GM12878 (cell line): ENCODE measurements at regions not wholly inside any gene's neighbourhood (a gene's known extent, or its start where the extent isn't known, plus 50 kb on each side); places are given as distances from the start of the nearest gene placed in this dataset.

Experiments used
- ATAC-seq: fragments of 200-7000 bp; cut with Tn5 transposase; 3 replicates; pipeline ENCODE4 v1.9.1; 2020; ENCODE audit warnings: mild to moderate bottlenecking, moderate library complexity
- BruUV-seq: library from RNA; stranded (reverse); fragments of 400-500 nt; replicated peaks from 2 replicates; lab custom pipeline; 2021; lab: Mats Ljungman, UMichigan
- CTCF ChIA-PET: fragments of 300-600 bp; sonication (Branson Sonifier 250); formaldehyde crosslinking; extraction: SDS; loops from one replicate; lab custom pipeline; 2021; ENCODE audit warnings: inconsistent platforms; lab: Yijun Ruan, JAX
- POLR2A ChIA-PET: fragments of 350-600 bp; formaldehyde crosslinking; extraction: SDS; loops from one replicate; lab custom pipeline; 2021; ENCODE audit warnings: inconsistent platforms; lab: Charles Lee
- RAD21 ChIA-PET: fragments of 300-600 bp; sonication (Branson Sonifier 250); formaldehyde crosslinking; loops from one replicate; lab custom pipeline; 2023; ENCODE audit warnings: antibody characterized with exemption; ENCODE audit not compliant: unreplicated experiment; lab: Charles Lee
- SMC1A ChIA-PET: fragments of 300-600 bp; sonication (Branson Sonifier 250); formaldehyde crosslinking; loops from one replicate; lab custom pipeline; 2023; ENCODE audit not compliant: unreplicated experiment, uncharacterized antibody; lab: Charles Lee
- DNase-seq: peaks from one replicate; pipeline ENCODE4 v3.0.0-alpha.2; 2011; ENCODE audit warnings: low read depth, low spot score
- FAIRE-seq: peaks from 3 replicates; lab custom pipeline; 2011; peaks lifted over from hg19 to GRCh38; lab: Jason Lieb, UNC
- H2AFZ ChIP-seq: 2 replicates; pipeline ENCODE4 v1.6.0; 2011; ENCODE audit warnings: low read depth, low read length, control low read depth; ENCODE audit not compliant: control insufficient read depth
- H3K27ac ChIP-seq: 2 replicates; pipeline ENCODE4 v1.5.1; 2011; ENCODE audit warnings: control low read depth; ENCODE audit not compliant: control insufficient read depth, insufficient read depth
- H3K27me3 ChIP-seq, 2 experiments: replicated peaks in 1 of 2; 2 replicates each; pipeline versions ENCODE4 v1.6.0 to v1.6.1; 2011; ENCODE audit warnings: low read length in 1 of 2; ENCODE audit not compliant: control insufficient read depth in 2 of 2, insufficient read depth in 2 of 2
- H3K36me3 ChIP-seq, 2 experiments: 2 replicates each; pipeline ENCODE4 v1.5.1; 2011; ENCODE audit warnings: low read length in 1 of 2; ENCODE audit not compliant: control insufficient read depth in 2 of 2, insufficient read depth in 2 of 2
- H3K4me1 ChIP-seq: 2 replicates; pipeline ENCODE4 v1.6.1; 2011; ENCODE audit warnings: mild to moderate bottlenecking, low read length, moderate library complexity, mixed read lengths; ENCODE audit not compliant: control insufficient read depth, insufficient read depth
- H3K4me2 ChIP-seq: 2 replicates; pipeline ENCODE4 v1.6.0; 2011; ENCODE audit warnings: control low read depth; ENCODE audit not compliant: control insufficient read depth, insufficient read depth
- H3K4me3 ChIP-seq: fragments of 200-600 bp; sonication (generic); 2 replicates; pipeline ENCODE4 v1.5.1; 2016
- H3K79me2 ChIP-seq: 2 replicates; pipeline ENCODE4 v1.6.0; 2011; ENCODE audit warnings: low read length; ENCODE audit not compliant: control insufficient read depth, insufficient read depth
- H3K9ac ChIP-seq: 2 replicates; pipeline ENCODE4 v1.8.0; 2011; ENCODE audit warnings: low read length, control low read depth, mixed read lengths; ENCODE audit not compliant: control insufficient read depth, insufficient read depth
- H3K9me3 ChIP-seq: replicated peaks from 3 replicates; pipeline ENCODE4 v1.5.1; 2011; ENCODE audit warnings: mild to moderate bottlenecking, low read length; ENCODE audit not compliant: control insufficient read depth, insufficient read depth
- H4K20me1 ChIP-seq: 2 replicates; pipeline ENCODE4 v1.6.0; 2011; ENCODE audit not compliant: control insufficient read depth, insufficient read depth
- POLR2A ChIP-seq: IDR thresholded peaks from 2 replicates; pipeline ENCODE4 v1.6.1; 2011; ENCODE audit warnings: low read depth, mild to moderate bottlenecking, low read length
- WGBS: methylation state at CpG from one replicate; pipeline ENCODE4 v1.1.6; 2016; ENCODE audit warnings: low lambda C conversion rate; ENCODE audit not compliant: insufficient replicate concordance, insufficient coverage; ENCODE audit errors: missing lambda C conversion rate; 5-methylcytosine and 5-hydroxymethylcytosine counted together
- in situ Hi-C: fragments of 300-500 bp; cut with MboI; formaldehyde crosslinking; loops from 9 replicates; pipeline ENCODE4 v1.14.3; 2018; ENCODE audit warnings: mixed read lengths
- intact Hi-C: fragments of 100-400 bp; cut with micrococcal nuclease; formaldehyde crosslinking; loops from one replicate; pipeline ENCODE4 v1.14.2; 2022; ENCODE audit not compliant: unreplicated experiment
- TF ChIP-seq, protein P1 (sequence below): fragments of 450-650 bp; IDR thresholded peaks from 2 replicates; pipeline ENCODE4 v1.6.1; 2016; ENCODE audit warnings: mild to moderate bottlenecking, moderate library complexity, borderline replicate concordance
- TF ChIP-seq, protein P2 (sequence below): fragments of 450-650 bp; IDR thresholded peaks from 2 replicates; pipeline ENCODE4 v1.6.1; 2017; ENCODE audit warnings: mild to moderate bottlenecking, moderate library complexity
- TF ChIP-seq, protein P3 (sequence below): IDR thresholded peaks from 2 replicates; pipeline ENCODE4 v1.6.1; 2011; ENCODE audit warnings: low read depth, low read length, improper control_type of control experiment, borderline replicate concordance

DNA sequence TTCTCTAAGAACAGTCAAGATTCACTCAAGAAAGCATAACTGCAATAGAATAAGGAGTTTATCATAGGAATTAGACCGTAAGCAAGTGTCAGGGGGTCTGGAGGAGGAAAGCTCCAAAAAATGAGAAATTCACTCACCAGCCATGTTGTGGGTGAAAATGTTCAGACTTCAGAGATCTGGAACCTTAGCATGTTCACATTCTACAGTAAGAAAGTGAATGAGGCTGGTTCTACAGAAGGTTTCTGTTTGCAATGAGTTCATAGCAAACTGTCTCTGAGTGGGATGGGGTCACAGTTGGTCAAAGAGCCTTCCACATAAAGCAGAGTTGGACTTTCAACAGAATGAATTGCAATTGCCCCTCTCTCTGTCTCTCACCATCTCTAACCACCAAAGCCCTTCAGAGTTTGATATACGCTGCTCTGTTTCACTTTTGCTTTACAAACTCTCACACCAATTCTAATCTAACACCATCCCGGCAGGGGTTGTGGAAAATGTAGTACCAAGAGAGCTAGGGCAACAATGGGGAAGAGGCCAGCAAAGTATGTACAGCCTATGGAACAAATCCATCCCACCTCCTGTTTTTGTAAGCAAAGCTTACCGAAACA is 581.8 kb upstream of the UBE2E2 start:
- TF ChIP-seq, protein P1, sequence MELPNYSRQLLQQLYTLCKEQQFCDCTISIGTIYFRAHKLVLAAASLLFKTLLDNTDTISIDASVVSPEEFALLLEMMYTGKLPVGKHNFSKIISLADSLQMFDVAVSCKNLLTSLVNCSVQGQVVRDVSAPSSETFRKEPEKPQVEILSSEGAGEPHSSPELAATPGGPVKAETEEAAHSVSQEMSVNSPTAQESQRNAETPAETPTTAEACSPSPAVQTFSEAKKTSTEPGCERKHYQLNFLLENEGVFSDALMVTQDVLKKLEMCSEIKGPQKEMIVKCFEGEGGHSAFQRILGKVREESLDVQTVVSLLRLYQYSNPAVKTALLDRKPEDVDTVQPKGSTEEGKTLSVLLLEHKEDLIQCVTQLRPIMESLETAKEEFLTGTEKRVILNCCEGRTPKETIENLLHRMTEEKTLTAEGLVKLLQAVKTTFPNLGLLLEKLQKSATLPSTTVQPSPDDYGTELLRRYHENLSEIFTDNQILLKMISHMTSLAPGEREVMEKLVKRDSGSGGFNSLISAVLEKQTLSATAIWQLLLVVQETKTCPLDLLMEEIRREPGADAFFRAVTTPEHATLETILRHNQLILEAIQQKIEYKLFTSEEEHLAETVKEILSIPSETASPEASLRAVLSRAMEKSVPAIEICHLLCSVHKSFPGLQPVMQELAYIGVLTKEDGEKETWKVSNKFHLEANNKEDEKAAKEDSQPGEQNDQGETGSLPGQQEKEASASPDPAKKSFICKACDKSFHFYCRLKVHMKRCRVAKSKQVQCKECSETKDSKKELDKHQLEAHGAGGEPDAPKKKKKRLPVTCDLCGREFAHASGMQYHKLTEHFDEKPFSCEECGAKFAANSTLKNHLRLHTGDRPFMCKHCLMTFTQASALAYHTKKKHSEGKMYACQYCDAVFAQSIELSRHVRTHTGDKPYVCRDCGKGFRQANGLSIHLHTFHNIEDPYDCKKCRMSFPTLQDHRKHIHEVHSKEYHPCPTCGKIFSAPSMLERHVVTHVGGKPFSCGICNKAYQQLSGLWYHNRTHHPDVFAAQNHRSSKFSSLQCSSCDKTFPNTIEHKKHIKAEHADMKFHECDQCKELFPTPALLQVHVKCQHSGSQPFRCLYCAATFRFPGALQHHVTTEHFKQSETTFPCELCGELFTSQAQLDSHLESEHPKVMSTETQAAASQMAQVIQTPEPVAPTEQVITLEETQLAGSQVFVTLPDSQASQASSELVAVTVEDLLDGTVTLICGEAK = no peak
- TF ChIP-seq POLR2A = no peak
- TF ChIP-seq, protein P2, sequence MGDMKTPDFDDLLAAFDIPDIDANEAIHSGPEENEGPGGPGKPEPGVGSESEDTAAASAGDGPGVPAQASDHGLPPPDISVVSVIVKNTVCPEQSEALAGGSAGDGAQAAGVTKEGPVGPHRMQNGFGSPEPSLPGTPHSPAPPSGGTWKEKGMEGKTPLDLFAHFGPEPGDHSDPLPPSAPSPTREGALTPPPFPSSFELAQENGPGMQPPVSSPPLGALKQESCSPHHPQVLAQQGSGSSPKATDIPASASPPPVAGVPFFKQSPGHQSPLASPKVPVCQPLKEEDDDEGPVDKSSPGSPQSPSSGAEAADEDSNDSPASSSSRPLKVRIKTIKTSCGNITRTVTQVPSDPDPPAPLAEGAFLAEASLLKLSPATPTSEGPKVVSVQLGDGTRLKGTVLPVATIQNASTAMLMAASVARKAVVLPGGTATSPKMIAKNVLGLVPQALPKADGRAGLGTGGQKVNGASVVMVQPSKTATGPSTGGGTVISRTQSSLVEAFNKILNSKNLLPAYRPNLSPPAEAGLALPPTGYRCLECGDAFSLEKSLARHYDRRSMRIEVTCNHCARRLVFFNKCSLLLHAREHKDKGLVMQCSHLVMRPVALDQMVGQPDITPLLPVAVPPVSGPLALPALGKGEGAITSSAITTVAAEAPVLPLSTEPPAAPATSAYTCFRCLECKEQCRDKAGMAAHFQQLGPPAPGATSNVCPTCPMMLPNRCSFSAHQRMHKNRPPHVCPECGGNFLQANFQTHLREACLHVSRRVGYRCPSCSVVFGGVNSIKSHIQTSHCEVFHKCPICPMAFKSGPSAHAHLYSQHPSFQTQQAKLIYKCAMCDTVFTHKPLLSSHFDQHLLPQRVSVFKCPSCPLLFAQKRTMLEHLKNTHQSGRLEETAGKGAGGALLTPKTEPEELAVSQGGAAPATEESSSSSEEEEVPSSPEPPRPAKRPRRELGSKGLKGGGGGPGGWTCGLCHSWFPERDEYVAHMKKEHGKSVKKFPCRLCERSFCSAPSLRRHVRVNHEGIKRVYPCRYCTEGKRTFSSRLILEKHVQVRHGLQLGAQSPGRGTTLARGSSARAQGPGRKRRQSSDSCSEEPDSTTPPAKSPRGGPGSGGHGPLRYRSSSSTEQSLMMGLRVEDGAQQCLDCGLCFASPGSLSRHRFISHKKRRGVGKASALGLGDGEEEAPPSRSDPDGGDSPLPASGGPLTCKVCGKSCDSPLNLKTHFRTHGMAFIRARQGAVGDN = no peak
- TF ChIP-seq, protein P3, sequence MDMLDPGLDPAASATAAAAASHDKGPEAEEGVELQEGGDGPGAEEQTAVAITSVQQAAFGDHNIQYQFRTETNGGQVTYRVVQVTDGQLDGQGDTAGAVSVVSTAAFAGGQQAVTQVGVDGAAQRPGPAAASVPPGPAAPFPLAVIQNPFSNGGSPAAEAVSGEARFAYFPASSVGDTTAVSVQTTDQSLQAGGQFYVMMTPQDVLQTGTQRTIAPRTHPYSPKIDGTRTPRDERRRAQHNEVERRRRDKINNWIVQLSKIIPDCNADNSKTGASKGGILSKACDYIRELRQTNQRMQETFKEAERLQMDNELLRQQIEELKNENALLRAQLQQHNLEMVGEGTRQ = no peak

More for the DNA sequence above, 581.8 kb upstream of the UBE2E2 start:
- Histone ChIP-seq H3K27me3 (no peaks in the 10 kb centered on the region), H3K79me2 (no peaks in the 10 kb centered on the region), H3K36me3 (no peaks in the 10 kb centered on the region), H4K20me1 (no peaks in the 10 kb centered on the region), H3K4me2 (peak overlapping the region; percentile 13; the same call in 1 of the 2 replicates), H3K27ac (no peak overlapping the region), H3K4me3 (no peak overlapping the region), H2AFZ (no peak overlapping the region; the same call in 1 of the 2 replicates), H3K9ac (no peak overlapping the region), H3K4me1 (no peaks in the 10 kb centered on the region), H3K9me3 (no peaks in the 10 kb centered on the region)
- CTCF ChIA-PET = no interaction called here
- DNase-seq (no peak), ATAC-seq (peak; percentile 47), FAIRE-seq (no peak)
- in situ Hi-C loops = no loop called here
- intact Hi-C loops = no loop called here
- 25% methylated on average over 4 of the region's 4 CpGs for WGBS
- RAD21 ChIA-PET = no interaction called here
- POLR2A ChIA-PET = no interaction called here
- no TSS peak for BruUV-seq
- SMC1A ChIA-PET = interaction anchor here (0.7 kb wide), 1 partner anchor 34 kb away, joined by 3 read pairs; no protein-coding TSS in a partner anchor
